GM19452 (cell line): ENCODE measurements at regions not wholly inside any gene's neighbourhood (a gene's known extent, or its start where the extent isn't known, plus 50 kb on each side); places are given as distances from the start of the nearest gene placed in this dataset.

Experiments used
- ATAC-seq: cut with Tn5 transposase; IDR thresholded peaks from one replicate; pipeline ENCODE4 v1.9.1; 2021; ENCODE audit not compliant: unreplicated experiment

GRCh38 chr7:130878785-130879184 lies 144.8 kb upstream of the KLF14 start:
- ATAC-seq: no peak

GRCh38 chr7:130879191-130879590 lies 145.2 kb upstream of the KLF14 start:
- ATAC-seq: no peak

- ATAC-seq: no peak
Observed at GRCh38 chr7:130880668-130881067, 146.7 kb upstream of the KLF14 start.

- no peak for ATAC-seq
Observed at GRCh38 chr7:130881091-130881798, 147.2 kb upstream of the KLF14 start.

DNA sequence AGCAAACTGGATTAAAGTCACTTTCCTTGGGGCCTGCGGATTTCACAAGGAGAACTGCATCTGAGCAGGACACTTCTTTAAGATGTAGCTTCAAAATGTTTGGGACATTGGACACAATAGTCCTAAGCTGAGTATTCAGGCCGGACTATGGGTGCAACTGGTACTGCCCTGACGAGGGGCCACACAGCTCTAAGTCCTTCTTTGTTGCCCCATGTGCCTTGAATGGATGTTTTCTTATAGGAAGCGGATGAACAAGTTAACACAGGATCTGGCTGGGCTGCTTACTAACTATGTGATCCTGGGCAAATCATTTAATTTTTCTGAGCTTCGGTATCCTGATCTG lies 147.8 kb upstream of the KLF14 start:
- ATAC-seq: no peak

DNA sequence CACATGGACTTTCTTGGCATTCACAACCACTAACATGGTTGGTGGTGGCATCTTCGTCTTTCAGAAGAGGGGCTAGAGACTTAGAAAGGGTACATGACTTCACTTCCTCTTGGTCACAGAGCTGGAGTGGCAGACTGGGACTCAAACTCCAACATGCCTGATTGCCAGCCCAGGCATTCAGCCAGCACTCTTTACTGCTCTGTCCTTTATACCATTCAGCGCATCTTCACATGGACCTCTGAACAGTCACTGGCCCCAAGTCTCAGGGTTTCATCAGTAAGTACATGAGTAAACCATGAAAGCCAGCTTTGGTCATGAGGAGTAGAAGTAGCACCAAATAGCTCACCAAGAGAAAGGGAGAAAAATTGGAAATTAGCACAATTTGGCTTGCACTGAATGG lies 148.4 kb upstream of the KLF14 start:
- no peak for ATAC-seq

GRCh38 chr7:130883928-130884327 lies 149.9 kb upstream of the KLF14 start:
- ATAC-seq: no peak

- no peak for ATAC-seq
Observed at GRCh38 chr7:130884437-130885417, 150.7 kb upstream of the KLF14 start.

GRCh38 chr7:130886438-130887135 lies 152.6 kb upstream of the KLF14 start:
- no peak for ATAC-seq

GRCh38 chr7:130887182-130887956 lies 153.4 kb upstream of the KLF14 start:
- ATAC-seq: no peak

- no peak for ATAC-seq
Observed at GRCh38 chr7:130887957-130888371, 154.0 kb upstream of the KLF14 start.

DNA sequence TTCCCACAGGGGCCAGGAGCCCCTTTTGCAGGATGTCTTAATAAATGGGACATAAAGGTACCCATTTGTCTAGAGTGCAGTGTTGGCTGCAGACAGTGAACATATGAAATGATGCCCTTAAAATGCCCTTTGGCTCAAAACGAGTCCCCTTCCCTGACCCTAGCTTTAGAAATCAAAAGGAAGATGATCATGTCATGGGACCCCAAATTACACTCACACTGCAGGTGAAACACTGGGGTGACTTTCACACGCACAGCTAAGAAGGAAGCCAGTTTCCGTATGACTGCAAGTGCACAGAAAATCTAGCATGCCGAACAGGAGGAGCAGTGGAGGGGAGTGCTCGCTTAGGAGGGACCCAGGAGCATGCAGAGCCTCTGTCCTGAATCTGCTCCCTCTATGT lies 154.5 kb upstream of the KLF14 start:
- ATAC-seq: no peak

GRCh38 chr7:130890176-130891020 lies 156.4 kb upstream of the KLF14 start:
- no peak for ATAC-seq

GRCh38 chr7:130891254-130892094 lies 157.5 kb upstream of the KLF14 start:
- no peak for ATAC-seq

GRCh38 chr7:130893441-130893894 lies 159.5 kb upstream of the KLF14 start:
- ATAC-seq: no peak

DNA sequence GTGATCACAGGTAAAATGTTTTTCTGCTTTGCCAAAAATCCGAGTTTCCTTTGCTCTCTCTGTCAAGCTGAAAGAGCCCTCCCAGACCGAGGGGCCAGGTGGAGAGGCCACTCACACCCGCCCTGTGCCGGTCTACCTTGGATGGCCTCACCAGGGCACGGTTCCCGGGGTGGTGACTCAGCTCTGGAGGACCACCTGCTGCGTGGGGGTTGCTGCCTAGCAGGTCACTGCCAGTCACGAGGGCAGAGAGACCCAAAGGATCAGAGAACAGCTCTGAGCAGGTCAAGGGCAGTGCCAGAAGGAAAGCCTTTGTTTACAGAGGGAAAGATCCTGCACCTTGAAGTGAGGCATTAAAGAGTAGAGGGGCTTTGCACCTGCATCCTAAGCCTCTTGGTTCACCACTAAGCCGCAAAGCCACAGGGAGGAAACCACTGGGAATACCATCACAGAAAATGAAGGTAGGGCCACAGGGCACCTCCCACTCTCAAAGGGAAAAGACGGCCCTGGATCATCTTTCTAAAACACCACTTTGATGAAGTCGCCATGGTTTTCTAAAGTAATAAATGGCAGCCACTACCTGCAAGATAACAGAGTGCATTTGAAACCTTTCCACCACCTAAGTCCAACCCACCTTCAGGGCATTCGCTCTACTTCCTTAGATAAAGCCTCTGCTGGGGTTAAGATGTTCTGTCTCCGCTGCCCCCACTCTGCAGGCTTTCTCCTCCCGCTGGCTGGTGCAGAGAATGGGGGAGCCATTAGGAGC lies 160.3 kb upstream of the KLF14 start:
- no peak for ATAC-seq

- no peak for ATAC-seq
Observed at GRCh38 chr7:130894909-130895750, 161.1 kb upstream of the KLF14 start.
